OCI-LY3 (cell line): ENCODE measurements at regions not wholly inside any gene's neighbourhood (a gene's known extent, or its start where the extent isn't known, plus 50 kb on each side); places are given as distances from the start of the nearest gene placed in this dataset.

Experiments used
- H2AFZ ChIP-seq: fragments of 200-600, 300-600 bp; shearing (Covaris generic); 2 replicates; pipeline ENCODE4 v1.6.0; 2014; ENCODE audit warnings: antibody characterized with exemption, low read depth, low read length
- H3K27ac ChIP-seq: fragments of 200-600, 300-600 bp; sonication (generic); 2 replicates; pipeline ENCODE4 v1.5.1; 2014; ENCODE audit warnings: mild to moderate bottlenecking, low read length, moderate library complexity, mixed read lengths
- H3K27me3 ChIP-seq: fragments of 200-600, 300-600 bp; sonication (generic); 2 replicates; pipeline ENCODE4 v1.6.1; 2014; ENCODE audit warnings: low read depth, low read length, mixed read lengths
- H3K36me3 ChIP-seq: fragments of 200-600, 300-600 bp; sonication (generic); replicated peaks from 2 replicates; pipeline ENCODE3; 2014; ENCODE audit warnings: low read depth, low read length, mixed read lengths
- H3K4me1 ChIP-seq: fragments of 300-600, 200-600 bp; sonication (generic); 2 replicates; pipeline ENCODE4 v1.6.1; 2014; ENCODE audit warnings: low read length, mixed read lengths
- H3K4me2 ChIP-seq: fragments of 200-600, 300-600 bp; sonication (generic); 2 replicates; pipeline ENCODE4 v1.6.1; 2014; ENCODE audit warnings: low read length, mixed read lengths
- H3K4me3 ChIP-seq: fragments of 300-600, 200-600 bp; sonication (generic); 2 replicates; pipeline ENCODE4 v1.5.1; 2014; ENCODE audit warnings: antibody characterized with exemption, mild to moderate bottlenecking, low read length, moderate library complexity
- H3K79me2 ChIP-seq: fragments of 300-600, 200-600 bp; shearing (Covaris generic); 2 replicates; pipeline ENCODE4 v1.6.1; 2014; ENCODE audit warnings: mild to moderate bottlenecking, low read length, mixed read lengths
- H3K9ac ChIP-seq: fragments of 300-600, 200-600 bp; shearing (Covaris generic); 2 replicates; pipeline ENCODE4 v1.6.0; 2014; ENCODE audit warnings: mild to moderate bottlenecking, low read length, moderate library complexity
- H3K9me3 ChIP-seq: fragments of 200-600, 300-600 bp; shearing (Covaris generic); 2 replicates; pipeline ENCODE4 v1.6.1; 2014; ENCODE audit warnings: low read length, mixed read lengths; ENCODE audit not compliant: insufficient read depth
- H4K20me1 ChIP-seq: fragments of 200-600, 300-600 bp; sonication (generic); 2 replicates; pipeline ENCODE4 v1.6.1; 2016; ENCODE audit warnings: low read length, mixed read lengths; ENCODE audit not compliant: insufficient read depth
- EZH2phosphoT487 ChIP-seq: fragments of 200-600 bp; shearing (Covaris generic); IDR thresholded peaks from 2 replicates; pipeline ENCODE4 v1.6.1; 2018; ENCODE audit warnings: antibody characterized with exemption, mixed run types, low read depth
- TF ChIP-seq, protein P1 (sequence below): fragments of 200-600, 300-600 bp; sonication (generic); IDR thresholded peaks from 2 replicates; pipeline ENCODE4 v1.5.1; 2014; ENCODE audit warnings: antibody characterized with exemption, low read length, low read depth

DNA sequence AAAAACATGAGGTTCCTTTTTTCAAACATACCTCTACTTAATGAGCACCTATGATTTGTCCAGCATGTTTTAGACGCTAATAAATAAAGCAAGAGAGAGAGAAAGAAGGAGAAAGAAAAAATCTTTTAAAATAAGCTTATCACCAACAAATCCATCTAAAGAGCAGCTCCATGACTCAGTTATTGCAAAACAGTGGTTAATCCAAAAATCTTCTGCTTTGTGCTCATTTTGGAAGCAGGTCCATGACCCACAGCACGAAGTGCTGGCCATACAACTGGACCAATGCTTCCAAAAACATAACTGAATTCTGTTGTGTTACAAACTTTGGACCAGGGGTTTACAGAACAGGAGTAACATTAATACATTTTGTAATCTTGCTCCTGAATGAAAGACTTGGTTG is 696.6 kb downstream of the KCNA4 start:
- no peaks in the 10 kb centered on the region for H3K27me3 ChIP-seq
- no peaks in the 10 kb centered on the region for H3K79me2 ChIP-seq
- no peak overlapping the region for H3K4me3 ChIP-seq
- no peak overlapping the region for H3K4me2 ChIP-seq
- no peaks in the 10 kb centered on the region for H4K20me1 ChIP-seq
- no peak overlapping the region for H3K27ac ChIP-seq
- no peaks in the 10 kb centered on the region for H3K9me3 ChIP-seq
- H2AFZ ChIP-seq: no peak overlapping the region
- TF ChIP-seq EZH2phosphoT487: no peak
- TF ChIP-seq, protein P1, sequence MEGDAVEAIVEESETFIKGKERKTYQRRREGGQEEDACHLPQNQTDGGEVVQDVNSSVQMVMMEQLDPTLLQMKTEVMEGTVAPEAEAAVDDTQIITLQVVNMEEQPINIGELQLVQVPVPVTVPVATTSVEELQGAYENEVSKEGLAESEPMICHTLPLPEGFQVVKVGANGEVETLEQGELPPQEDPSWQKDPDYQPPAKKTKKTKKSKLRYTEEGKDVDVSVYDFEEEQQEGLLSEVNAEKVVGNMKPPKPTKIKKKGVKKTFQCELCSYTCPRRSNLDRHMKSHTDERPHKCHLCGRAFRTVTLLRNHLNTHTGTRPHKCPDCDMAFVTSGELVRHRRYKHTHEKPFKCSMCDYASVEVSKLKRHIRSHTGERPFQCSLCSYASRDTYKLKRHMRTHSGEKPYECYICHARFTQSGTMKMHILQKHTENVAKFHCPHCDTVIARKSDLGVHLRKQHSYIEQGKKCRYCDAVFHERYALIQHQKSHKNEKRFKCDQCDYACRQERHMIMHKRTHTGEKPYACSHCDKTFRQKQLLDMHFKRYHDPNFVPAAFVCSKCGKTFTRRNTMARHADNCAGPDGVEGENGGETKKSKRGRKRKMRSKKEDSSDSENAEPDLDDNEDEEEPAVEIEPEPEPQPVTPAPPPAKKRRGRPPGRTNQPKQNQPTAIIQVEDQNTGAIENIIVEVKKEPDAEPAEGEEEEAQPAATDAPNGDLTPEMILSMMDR: no peak
- H3K36me3 ChIP-seq: no peaks in the 10 kb centered on the region
- H3K9ac ChIP-seq: no peak overlapping the region
- H3K4me1 ChIP-seq: no peaks in the 10 kb centered on the region

DNA sequence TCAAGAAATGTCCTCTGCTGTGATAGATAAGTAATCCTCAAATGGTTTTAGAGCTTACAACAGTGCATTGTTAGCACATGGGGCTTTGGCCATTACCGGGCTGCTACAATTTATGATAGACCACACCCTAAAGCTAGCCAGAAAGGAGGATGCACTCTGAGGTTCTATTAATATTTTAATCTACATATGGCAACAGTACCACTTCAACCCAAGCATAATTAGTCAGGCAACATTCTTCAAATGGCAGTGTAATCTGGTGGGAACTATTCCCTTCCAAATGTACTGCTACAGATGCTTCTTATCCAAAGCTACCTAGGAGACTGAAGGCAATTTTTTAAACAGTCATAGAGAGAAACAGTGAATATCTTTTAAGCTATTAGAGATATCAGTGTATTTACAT is 697.6 kb downstream of the KCNA4 start:
- Histone ChIP-seq H3K79me2 (no peaks in the 10 kb centered on the region), H3K27ac (no peak overlapping the region), H3K4me3 (no peak overlapping the region), H3K36me3 (no peaks in the 10 kb centered on the region), H3K9ac (no peak overlapping the region), H3K27me3 (no peaks in the 10 kb centered on the region), H3K4me2 (no peak overlapping the region), H3K4me1 (no peaks in the 10 kb centered on the region), H2AFZ (no peak overlapping the region), H4K20me1 (no peaks in the 10 kb centered on the region), H3K9me3 (no peaks in the 10 kb centered on the region)
- TF ChIP-seq, protein P1: no peak
- TF ChIP-seq EZH2phosphoT487: no peak

DNA sequence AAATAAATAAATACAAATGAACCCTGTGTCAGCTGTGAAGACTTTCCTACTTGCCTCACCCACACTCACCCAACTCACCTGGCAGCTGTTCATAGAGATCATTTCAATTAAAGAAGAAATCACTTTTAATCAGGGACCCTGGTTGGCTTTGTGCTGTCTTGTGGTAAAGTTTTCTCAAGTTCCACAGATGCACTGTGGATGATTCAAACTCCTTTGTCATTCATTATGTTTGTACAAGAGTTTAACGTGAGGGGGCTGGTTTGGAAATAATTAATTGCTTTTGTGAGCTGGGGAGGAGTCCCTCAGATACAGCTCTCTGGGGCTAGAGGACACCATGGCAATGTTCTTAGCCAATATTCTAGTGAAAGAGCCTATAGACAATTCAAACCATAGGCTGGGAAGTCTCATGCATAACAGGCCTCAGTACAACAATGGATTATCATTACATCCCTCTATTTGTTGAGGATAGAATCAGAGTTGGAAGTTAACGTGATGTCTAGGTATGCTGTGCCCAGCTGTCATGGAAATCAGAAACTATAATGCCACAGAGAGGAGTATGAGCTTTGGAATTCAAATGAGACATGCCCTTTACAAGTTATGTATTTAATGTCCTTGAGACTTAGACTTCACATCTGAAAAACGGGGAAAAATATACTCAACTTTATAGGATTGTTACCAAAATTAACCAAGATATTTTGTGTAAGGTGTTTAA is 698.5 kb downstream of the KCNA4 start:
- Histone ChIP-seq H3K9me3 (no peaks in the 10 kb centered on the region), H3K4me3 (no peak overlapping the region), H2AFZ (no peak overlapping the region), H3K27me3 (no peaks in the 10 kb centered on the region), H3K4me1 (no peaks in the 10 kb centered on the region), H3K9ac (no peak overlapping the region), H4K20me1 (no peaks in the 10 kb centered on the region), H3K4me2 (no peak overlapping the region), H3K27ac (no peak overlapping the region), H3K36me3 (no peaks in the 10 kb centered on the region), H3K79me2 (no peaks in the 10 kb centered on the region)
- no peak for TF ChIP-seq EZH2phosphoT487
- TF ChIP-seq, protein P1: no peak

DNA sequence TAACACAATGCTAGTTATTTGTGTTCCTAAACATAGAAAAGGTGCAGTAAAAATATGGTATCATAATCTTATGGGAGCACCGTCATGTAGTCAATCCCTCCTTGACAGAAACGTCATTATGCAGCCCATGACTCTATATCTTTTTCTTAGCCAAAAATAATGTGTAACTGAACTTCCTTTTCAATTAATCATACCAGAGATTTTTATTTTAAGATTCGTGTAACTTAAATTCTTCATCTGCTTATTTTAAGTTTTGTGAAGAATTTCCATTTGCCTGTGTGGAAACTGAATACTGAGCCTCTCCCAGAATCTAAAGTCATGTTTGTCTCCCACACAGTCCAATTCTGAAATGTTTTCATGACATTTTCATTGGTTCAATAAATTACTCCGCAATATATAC is 699.1 kb downstream of the KCNA4 start:
- no peaks in the 10 kb centered on the region for H3K27me3 ChIP-seq
- H3K79me2 ChIP-seq: no peaks in the 10 kb centered on the region
- H3K4me2 ChIP-seq: no peak overlapping the region
- TF ChIP-seq EZH2phosphoT487: no peak
- TF ChIP-seq, protein P1: no peak
- no peaks in the 10 kb centered on the region for H3K36me3 ChIP-seq
- H3K9ac ChIP-seq: no peak overlapping the region
- H3K27ac ChIP-seq: no peak overlapping the region
- H3K9me3 ChIP-seq: no peaks in the 10 kb centered on the region
- no peaks in the 10 kb centered on the region for H4K20me1 ChIP-seq
- no peak overlapping the region for H2AFZ ChIP-seq
- no peaks in the 10 kb centered on the region for H3K4me1 ChIP-seq
- H3K4me3 ChIP-seq: no peak overlapping the region
